ENCODE measurements at regions not wholly inside any gene's neighbourhood (a gene's known extent, or its start where the extent isn't known, plus 50 kb on each side); places are given as distances from the start of the nearest gene placed in this dataset.

GRCh38 chr4:100130964-100131363 is 59.3 kb downstream of the DDIT4L start:
- Histone ChIP-seq H2AFZ (ENCODE audit: low read length) (no peak overlapping the region), H3K9me2 (ENCODE audit: low read depth, low read length) (no peaks in the 10 kb centered on the region), H3K36me3 (ENCODE audit: insufficient read depth, low read length) (no peaks in the 10 kb centered on the region), H3K27ac (ENCODE audit: low read depth, low read length, poor library complexity, severe bottlenecking) (no peak overlapping the region), H4K20me1 (ENCODE audit: insufficient read depth, low read length) (no peaks in the 10 kb centered on the region), H3K9me3 (ENCODE audit: low read length) (no peaks in the 10 kb centered on the region), H3K27me3 (ENCODE audit: insufficient read depth, low read length) (no peaks in the 10 kb centered on the region), H3F3A (ENCODE audit: insufficient read depth, low read length) (no peaks in the 10 kb centered on the region), H3K79me2 (ENCODE audit: insufficient read depth, low read length) (no peaks in the 10 kb centered on the region), H3K4me3 (ENCODE audit: low read depth, low read length, poor library complexity, severe bottlenecking) (no peak overlapping the region), H3K9ac (ENCODE audit: low read length) (no peak overlapping the region), H3K4me1 (ENCODE audit: insufficient read depth, low read length, severe bottlenecking) (no peaks in the 10 kb centered on the region), H3K4me2 (ENCODE audit: low read length) (no peak overlapping the region)
- TF ChIP-seq CTCF (IDR thresholded peaks at IDR 0.05; ENCODE audit: low read length) = no peak
- TF ChIP-seq EZH2 (IDR thresholded peaks at IDR 0.05; ENCODE audit: borderline replicate concordance, low read length) = no peak

GRCh38 chr4:100130491-100130890 is 59.8 kb downstream of the DDIT4L start:
- Histone ChIP-seq H3K4me2 (ENCODE audit: low read length) (no peak overlapping the region), H3K4me1 (ENCODE audit: insufficient read depth, low read length, severe bottlenecking) (no peaks in the 10 kb centered on the region), H4K20me1 (ENCODE audit: insufficient read depth, low read length) (no peaks in the 10 kb centered on the region), H3K9me2 (ENCODE audit: low read depth, low read length) (no peaks in the 10 kb centered on the region), H3K36me3 (ENCODE audit: insufficient read depth, low read length) (no peaks in the 10 kb centered on the region), H3K4me3 (ENCODE audit: low read depth, low read length, poor library complexity, severe bottlenecking) (no peak overlapping the region), H2AFZ (ENCODE audit: low read length) (no peak overlapping the region), H3F3A (ENCODE audit: insufficient read depth, low read length) (no peaks in the 10 kb centered on the region), H3K27ac (ENCODE audit: low read depth, low read length, poor library complexity, severe bottlenecking) (no peak overlapping the region), H3K27me3 (ENCODE audit: insufficient read depth, low read length) (no peaks in the 10 kb centered on the region), H3K9me3 (ENCODE audit: low read length) (no peaks in the 10 kb centered on the region), H3K9ac (ENCODE audit: low read length) (no peak overlapping the region), H3K79me2 (ENCODE audit: insufficient read depth, low read length) (no peaks in the 10 kb centered on the region)
- TF ChIP-seq EZH2 (IDR thresholded peaks at IDR 0.05; ENCODE audit: borderline replicate concordance, low read length) (no peak), CTCF (IDR thresholded peaks at IDR 0.05; ENCODE audit: low read length) (no peak)

- no peaks in the 10 kb centered on the region for H4K20me1 ChIP-seq (ENCODE audit: insufficient read depth, low read length)
- no peaks in the 10 kb centered on the region for H3K79me2 ChIP-seq (ENCODE audit: insufficient read depth, low read length)
- H3K36me3 ChIP-seq (ENCODE audit: insufficient read depth, low read length) = no peaks in the 10 kb centered on the region
Measured at GRCh38 chr4:100129774-100130173, 60.5 kb downstream of the DDIT4L start.

More at GRCh38 chr4:100129774-100130173, 60.5 kb downstream of the DDIT4L start:
- Histone ChIP-seq H3K27ac (ENCODE audit: low read depth, low read length, poor library complexity, severe bottlenecking) (no peak overlapping the region), H3F3A (ENCODE audit: insufficient read depth, low read length) (no peaks in the 10 kb centered on the region), H3K27me3 (ENCODE audit: insufficient read depth, low read length) (no peaks in the 10 kb centered on the region), H3K4me1 (ENCODE audit: insufficient read depth, low read length, severe bottlenecking) (no peaks in the 10 kb centered on the region), H2AFZ (ENCODE audit: low read length) (no peak overlapping the region), H3K4me2 (ENCODE audit: low read length) (no peak overlapping the region), H3K4me3 (ENCODE audit: low read depth, low read length, poor library complexity, severe bottlenecking) (no peak overlapping the region), H3K9me2 (ENCODE audit: low read depth, low read length) (no peaks in the 10 kb centered on the region), H3K9ac (ENCODE audit: low read length) (no peak overlapping the region), H3K9me3 (ENCODE audit: low read length) (no peaks in the 10 kb centered on the region)
- TF ChIP-seq EZH2 (IDR thresholded peaks at IDR 0.05; ENCODE audit: borderline replicate concordance, low read length) (no peak), CTCF (IDR thresholded peaks at IDR 0.05; ENCODE audit: low read length) (no peak)
